CD14-positive monocyte (primary cell): ENCODE measurements at regions not wholly inside any gene's neighbourhood (a gene's known extent, or its start where the extent isn't known, plus 50 kb on each side); places are given as distances from the start of the nearest gene placed in this dataset.
A peak's percentile ranks its signal among the peaks of the same experiment; 100 is the strongest.

ENCODE experiments used
- DNase-seq, 3 donors: peaks; one replicate each; pipeline ENCODE4 v3.0.0-alpha.2; 2011 to 2022
- H2AFZ ChIP-seq: 2 replicates; pipeline ENCODE4 v1.6.0; 2012; ENCODE audit warnings: mild to moderate bottlenecking, low read depth, low read length, inconsistent platforms; ENCODE audit not compliant: insufficient read depth, poor library complexity, severe bottlenecking
- H3K27ac ChIP-seq, 2 donors: 1 replicate in 1 of 2; 2 replicates in 1 of 2; pipeline ENCODE4 v1.5.1; 2012 to 2013; ENCODE audit warnings: low read length in 2 of 2, control low read depth in 1 of 2, inconsistent platforms in 1 of 2, low read depth in 1 of 2, mild to moderate bottlenecking in 1 of 2
- H3K27me3 ChIP-seq, 2 donors: one replicate each; pipeline versions ENCODE4 v1.6.0 to v1.6.1; 2011 to 2013; ENCODE audit warnings: low read length in 2 of 2; ENCODE audit not compliant: control insufficient read depth in 2 of 2, insufficient read depth in 2 of 2
- H3K36me3 ChIP-seq, 2 donors: replicated peaks in 1 of 2; 1 replicate in 1 of 2; 2 replicates in 1 of 2; pipeline versions ENCODE4 v1.5.1 to v1.6.1; 2012 to 2013; ENCODE audit warnings: low read length in 2 of 2, control low read depth in 1 of 2, inconsistent platforms in 1 of 2, mild to moderate bottlenecking in 1 of 2; ENCODE audit not compliant: insufficient read depth in 2 of 2, control insufficient read depth in 1 of 2
- H3K4me1 ChIP-seq, 2 donors: 1 replicate in 1 of 2; 2 replicates in 1 of 2; pipeline versions ENCODE4 v1.5.1 to v1.6.1; 2012 to 2013; ENCODE audit warnings: low read length in 2 of 2, control low read depth in 1 of 2, inconsistent platforms in 1 of 2, mild to moderate bottlenecking in 1 of 2, moderate library complexity in 1 of 2; ENCODE audit not compliant: insufficient read depth in 2 of 2, control insufficient read depth in 1 of 2
- H3K4me2 ChIP-seq: replicated peaks from 2 replicates; pipeline ENCODE3; 2012; ENCODE audit warnings: low read length, moderate library complexity, mild to moderate bottlenecking; ENCODE audit not compliant: poor library complexity, severe bottlenecking; ENCODE audit errors: extremely low read depth
- H3K4me3 ChIP-seq, 3 experiments: fragments of 200-600 bp in 1 of 3; sonication (generic) in 1 of 3; replicated peaks in 1 of 3; 1 replicate in 2 of 3; 2 replicates in 1 of 3; pipeline ENCODE4 v1.5.1; 2011 to 2013; ENCODE audit warnings: low read length in 3 of 3, mild to moderate bottlenecking in 3 of 3, control low read depth in 2 of 3, low read depth in 2 of 3, inconsistent platforms in 1 of 3, moderate library complexity in 1 of 3
- H3K79me2 ChIP-seq: 2 replicates; pipeline ENCODE4 v1.6.0; 2012; ENCODE audit warnings: mild to moderate bottlenecking, control low read depth, inconsistent platforms, low read length, moderate library complexity; ENCODE audit not compliant: insufficient read depth
- H3K9ac ChIP-seq: 2 replicates; pipeline ENCODE4 v1.6.0; 2017; ENCODE audit warnings: low read length, mild to moderate bottlenecking; ENCODE audit not compliant: insufficient read depth, poor library complexity, severe bottlenecking
- H3K9me3 ChIP-seq, 2 donors: replicated peaks in 1 of 2; 1 replicate in 1 of 2; 2 replicates in 1 of 2; pipeline versions ENCODE4 v1.5.1 to v1.6.1; 2012 to 2013; ENCODE audit warnings: low read length in 2 of 2, control low read depth in 1 of 2; ENCODE audit not compliant: control insufficient read depth in 1 of 2, insufficient read depth in 1 of 2
- H4K20me1 ChIP-seq: 2 replicates; pipeline ENCODE4 v1.6.0; 2012; ENCODE audit warnings: mild to moderate bottlenecking, low read length, control low read depth, moderate library complexity; ENCODE audit not compliant: insufficient read depth
- H3K27ac Mint-ChIP-seq, 7 donors: one replicate each; pipeline ENCODE4 v1.8.0; 2020; ENCODE audit warnings: mild to moderate bottlenecking in 7 of 7, mixed read lengths in 7 of 7, moderate library complexity in 6 of 7, inconsistent platforms in 2 of 7
- H3K27me3 Mint-ChIP-seq, 3 donors: one replicate each; pipeline ENCODE4 v1.8.0; 2021 to 2022; ENCODE audit warnings: low read depth in 3 of 3, mild to moderate bottlenecking in 3 of 3, mixed read lengths in 3 of 3, moderate library complexity in 3 of 3, inconsistent platforms in 1 of 3
- H3K36me3 Mint-ChIP-seq, 2 donors: one replicate each; pipeline ENCODE4 v1.8.0; 2020; ENCODE audit warnings: mixed read lengths in 2 of 2, inconsistent platforms in 1 of 2, mild to moderate bottlenecking in 1 of 2
- H3K4me1 Mint-ChIP-seq: one replicate; pipeline ENCODE4 v1.8.0; 2020; ENCODE audit warnings: mild to moderate bottlenecking, mixed read lengths
- H3K4me3 Mint-ChIP-seq, 2 donors: one replicate each; pipeline ENCODE4 v1.8.0; 2020; ENCODE audit warnings: mild to moderate bottlenecking in 2 of 2, mixed read lengths in 2 of 2, moderate library complexity in 1 of 2
- H3K9me3 Mint-ChIP-seq, 7 donors: one replicate each; pipeline ENCODE4 v1.8.0; 2020 to 2022; ENCODE audit warnings: mixed read lengths in 7 of 7, mild to moderate bottlenecking in 6 of 7, moderate library complexity in 6 of 7, inconsistent platforms in 2 of 7
- CTCF ChIP-seq: fragments of 200-600 bp; IDR thresholded peaks from one replicate; pipeline ENCODE4 v1.8.0; 2022; ENCODE audit warnings: antibody characterized with exemption, mild to moderate bottlenecking
- WGBS: methylation state at CpG from one replicate; pipeline ENCODE4 v1.1.5; 2013; ENCODE audit warnings: missing lambda C conversion rate; ENCODE audit not compliant: insufficient coverage; 5-methylcytosine and 5-hydroxymethylcytosine counted together
- intact Hi-C, 2 donors: fragments of 100-400 bp; cut with micrococcal nuclease; formaldehyde crosslinking; loops; one replicate each; pipeline versions ENCODE4 v1.15.0 to v1.15.1; 2023

DNA sequence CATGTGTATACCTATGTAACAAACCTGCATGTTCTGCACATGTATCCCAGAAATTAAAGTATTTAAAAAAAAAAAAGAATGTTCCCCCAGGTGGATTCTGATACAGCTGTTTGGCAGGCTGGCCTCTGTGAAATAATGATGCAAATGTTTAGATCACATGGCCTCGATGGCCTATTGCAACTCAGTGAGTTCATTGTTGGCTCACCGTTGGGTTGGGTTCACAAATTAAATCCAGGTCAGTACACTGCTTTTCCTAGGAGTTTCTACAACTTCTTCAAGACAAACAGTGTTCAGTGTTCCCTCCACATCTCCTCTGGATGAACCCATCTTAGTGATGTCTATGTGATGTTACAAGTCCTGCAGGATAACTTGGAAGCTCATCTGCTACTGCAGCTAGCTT, 58.3 kb upstream of the STXBP6 start:
- Mint-ChIP-seq H3K9me3 (peaks cover 3 to 14% (median 5%) of the 10 kb centered on the region in 7 donors), H3K36me3 (peaks cover 0 to 5% of the 10 kb centered on the region in 2 donors), H3K4me1 (peaks cover 23% of the 10 kb centered on the region), H3K4me3 (no peak overlapping the region), H3K27me3 (peaks cover 5 to 8% (median 6%) of the 10 kb centered on the region in 3 donors), H3K27ac (no peak overlapping the region)
- Histone ChIP-seq H3K27me3 (peaks cover 0 to 3% of the 10 kb centered on the region in 2 donors), H3K9me3 (no peaks in the 10 kb centered on the region), H3K27ac (no peak overlapping the region), H3K79me2 (no peaks in the 10 kb centered on the region), H3K36me3 (no peaks in the 10 kb centered on the region), H2AFZ (no peak overlapping the region), H4K20me1 (no peaks in the 10 kb centered on the region), H3K4me3 (no peak overlapping the region), H3K9ac (no peak overlapping the region), H3K4me2 (no peak overlapping the region), H3K4me1 (peaks cover 20% of the 10 kb centered on the region in 2 donors)
- intact Hi-C loops: no loop called here
- 80% methylated on average over 1 of the region's 2 CpGs for WGBS
- TF ChIP-seq CTCF: no peak
- no peak for DNase-seq

DNA sequence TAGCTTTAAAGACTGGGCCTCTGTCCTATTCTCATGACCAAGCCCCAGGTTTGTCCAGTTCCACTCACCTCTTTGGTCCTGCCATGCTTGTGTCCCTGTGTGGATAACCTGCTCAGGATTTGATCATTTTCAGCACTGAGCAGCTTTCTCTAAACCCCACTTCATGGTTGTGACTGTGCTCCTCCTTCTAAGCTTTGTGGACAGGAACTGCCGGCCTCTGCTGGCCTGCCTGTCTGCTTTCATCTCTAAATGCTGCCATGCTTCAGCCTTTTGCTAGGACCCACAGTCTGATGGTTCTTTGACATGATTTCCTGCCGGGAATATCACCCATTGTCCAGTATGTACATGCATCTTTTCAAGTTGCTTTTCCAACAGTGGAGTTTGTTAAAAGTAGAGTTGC, 53.9 kb upstream of the STXBP6 start:
- no peak for DNase-seq
- intact Hi-C loops: no loop called here
- peaks cover 31% of the 10 kb centered on the region in 2 donors for H3K4me1 ChIP-seq
- Mint-ChIP-seq H3K36me3 (peaks cover 0 to 5% of the 10 kb centered on the region in 2 donors), H3K27me3 (peaks cover 0 to 9% (median 3%) of the 10 kb centered on the region in 3 donors), H3K9me3 (peaks cover 3 to 14% (median 5%) of the 10 kb centered on the region in 7 donors), H3K4me3 (peak overlapping the region in 1 of 2 donors; percentile 30), H3K27ac (peak overlapping the region; percentile 72 to 91 (median 82)), H3K4me1 (peaks cover 30% of the 10 kb centered on the region)
- H2AFZ ChIP-seq: peak overlapping the region; percentile 77
- peak overlapping the region; percentile 10 for H3K9ac ChIP-seq
- H3K79me2 ChIP-seq: no peaks in the 10 kb centered on the region
- H3K4me3 ChIP-seq: peak overlapping the region in 1 of 3 experiments; percentile 45
- H3K27me3 ChIP-seq: no peaks in the 10 kb centered on the region
- H3K36me3 ChIP-seq: no peaks in the 10 kb centered on the region
- WGBS: 10% methylated on average over 1 of the region's 2 CpGs
- H3K27ac ChIP-seq: peak overlapping the region; percentile 72 to 80
- no peaks in the 10 kb centered on the region for H4K20me1 ChIP-seq
- TF ChIP-seq CTCF: no peak
- H3K4me2 ChIP-seq: peak overlapping the region; percentile 45
- H3K9me3 ChIP-seq: no peaks in the 10 kb centered on the region
